MM.1S (cell line): ENCODE measurements at regions not wholly inside any gene's neighbourhood (a gene's known extent, or its start where the extent isn't known, plus 50 kb on each side); places are given as distances from the start of the nearest gene placed in this dataset.

ENCODE experiments used
- EZH2phosphoT487 ChIP-seq: fragments of 300-600 bp; sonication (generic); IDR thresholded peaks from 2 replicates; pipeline ENCODE4 v1.6.1; 2018; ENCODE audit warnings: antibody characterized with exemption, low read length
- TF ChIP-seq, protein P1 (sequence below): fragments of 300-600 bp; sonication (generic); IDR thresholded peaks from 2 replicates; pipeline ENCODE4 v1.5.1; 2016; ENCODE audit warnings: antibody characterized with exemption, low read length, mixed read lengths

GRCh38 chrX:39479856-39480255 is 617.9 kb downstream of the BCOR start:
- TF ChIP-seq, protein P1, sequence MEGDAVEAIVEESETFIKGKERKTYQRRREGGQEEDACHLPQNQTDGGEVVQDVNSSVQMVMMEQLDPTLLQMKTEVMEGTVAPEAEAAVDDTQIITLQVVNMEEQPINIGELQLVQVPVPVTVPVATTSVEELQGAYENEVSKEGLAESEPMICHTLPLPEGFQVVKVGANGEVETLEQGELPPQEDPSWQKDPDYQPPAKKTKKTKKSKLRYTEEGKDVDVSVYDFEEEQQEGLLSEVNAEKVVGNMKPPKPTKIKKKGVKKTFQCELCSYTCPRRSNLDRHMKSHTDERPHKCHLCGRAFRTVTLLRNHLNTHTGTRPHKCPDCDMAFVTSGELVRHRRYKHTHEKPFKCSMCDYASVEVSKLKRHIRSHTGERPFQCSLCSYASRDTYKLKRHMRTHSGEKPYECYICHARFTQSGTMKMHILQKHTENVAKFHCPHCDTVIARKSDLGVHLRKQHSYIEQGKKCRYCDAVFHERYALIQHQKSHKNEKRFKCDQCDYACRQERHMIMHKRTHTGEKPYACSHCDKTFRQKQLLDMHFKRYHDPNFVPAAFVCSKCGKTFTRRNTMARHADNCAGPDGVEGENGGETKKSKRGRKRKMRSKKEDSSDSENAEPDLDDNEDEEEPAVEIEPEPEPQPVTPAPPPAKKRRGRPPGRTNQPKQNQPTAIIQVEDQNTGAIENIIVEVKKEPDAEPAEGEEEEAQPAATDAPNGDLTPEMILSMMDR = no peak
- no peak for TF ChIP-seq EZH2phosphoT487
